Fibroblast of lung (primary cell): ENCODE measurements at regions not wholly inside any gene's neighbourhood (a gene's known extent, or its start where the extent isn't known, plus 50 kb on each side); places are given as distances from the start of the nearest gene placed in this dataset.

ENCODE experiments used
- EZH2 ChIP-seq: IDR thresholded peaks from 2 replicates; pipeline ENCODE4 v1.5.1; 2012; ENCODE audit warnings: low read length, control low read depth, mild to moderate bottlenecking; ENCODE audit errors: missing control alignments
- TF ChIP-seq, protein P1 (sequence below), 2 donors: IDR thresholded peaks in 1 of 2; conservative IDR thresholded peaks in 1 of 2; 1 replicate in 1 of 2; 2 replicates in 1 of 2; pipeline ENCODE4 v1.5.1; 2011 to 2012; ENCODE audit warnings: low read length in 2 of 2, control low read depth in 1 of 2, inconsistent platforms in 1 of 2, low read depth in 1 of 2, mild to moderate bottlenecking in 1 of 2

GRCh38 chr13:24085662-24086061 lies 74.9 kb upstream of the SPATA13 start:
- no peak for TF ChIP-seq EZH2
- TF ChIP-seq, protein P1, sequence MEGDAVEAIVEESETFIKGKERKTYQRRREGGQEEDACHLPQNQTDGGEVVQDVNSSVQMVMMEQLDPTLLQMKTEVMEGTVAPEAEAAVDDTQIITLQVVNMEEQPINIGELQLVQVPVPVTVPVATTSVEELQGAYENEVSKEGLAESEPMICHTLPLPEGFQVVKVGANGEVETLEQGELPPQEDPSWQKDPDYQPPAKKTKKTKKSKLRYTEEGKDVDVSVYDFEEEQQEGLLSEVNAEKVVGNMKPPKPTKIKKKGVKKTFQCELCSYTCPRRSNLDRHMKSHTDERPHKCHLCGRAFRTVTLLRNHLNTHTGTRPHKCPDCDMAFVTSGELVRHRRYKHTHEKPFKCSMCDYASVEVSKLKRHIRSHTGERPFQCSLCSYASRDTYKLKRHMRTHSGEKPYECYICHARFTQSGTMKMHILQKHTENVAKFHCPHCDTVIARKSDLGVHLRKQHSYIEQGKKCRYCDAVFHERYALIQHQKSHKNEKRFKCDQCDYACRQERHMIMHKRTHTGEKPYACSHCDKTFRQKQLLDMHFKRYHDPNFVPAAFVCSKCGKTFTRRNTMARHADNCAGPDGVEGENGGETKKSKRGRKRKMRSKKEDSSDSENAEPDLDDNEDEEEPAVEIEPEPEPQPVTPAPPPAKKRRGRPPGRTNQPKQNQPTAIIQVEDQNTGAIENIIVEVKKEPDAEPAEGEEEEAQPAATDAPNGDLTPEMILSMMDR (conservative IDR thresholded peaks at IDR 0.05 in 1 of 2, IDR thresholded peaks at IDR 0.05 in 1 of 2; ENCODE audit: low read depth in 1 of 2, low read length in 2 of 2) = no peak
